ENCODE measurements at regions not wholly inside any gene's neighbourhood (a gene's known extent, or its start where the extent isn't known, plus 50 kb on each side); places are given as distances from the start of the nearest gene placed in this dataset.

DNA sequence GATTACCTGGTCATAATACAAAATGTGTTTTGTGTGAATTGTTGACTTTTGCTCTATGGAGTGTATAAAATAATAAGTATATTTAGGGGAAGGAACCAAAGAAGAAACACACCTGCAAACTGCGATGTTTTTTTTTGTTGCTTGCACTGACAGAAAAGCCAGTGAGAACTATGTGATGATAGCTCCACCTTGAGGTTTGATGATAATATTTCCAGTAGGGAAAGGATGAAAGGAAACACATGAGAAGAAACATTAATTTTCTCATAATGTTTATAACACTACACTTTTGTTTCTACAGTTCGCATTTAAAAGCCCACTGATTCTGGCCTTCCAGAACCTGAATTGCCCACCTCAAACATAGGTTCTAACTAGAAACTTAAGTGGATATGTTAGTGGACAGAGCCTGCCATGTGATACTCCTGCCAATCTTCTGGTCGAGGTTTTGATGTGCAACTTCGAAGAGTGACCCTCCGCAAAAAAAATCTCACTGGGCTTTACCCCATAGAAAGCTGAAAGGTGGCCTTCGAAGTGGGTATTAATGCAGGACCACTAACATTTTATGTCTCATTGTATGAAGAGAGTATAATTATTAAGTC is 476.4 kb upstream of the SPHKAP start:
- Histone ChIP-seq H3K9me3 (no peaks in the 10 kb centered on the region), H3K36me3 (no peaks in the 10 kb centered on the region), H3K27ac (no peak overlapping the region), H3K4me3 (no peak overlapping the region), H3K4me1 (peaks cover 0 to 14% (median 0%) of the 10 kb centered on the region in 4 donors), H3K27me3 (no peaks in the 10 kb centered on the region)
- 38% methylated on average over 6 of the region's 6 CpGs for WGBS (ENCODE audit: insufficient coverage, low coverage, low lambda C conversion rate, missing lambda C conversion rate)
- TF ChIP-seq, protein P1, sequence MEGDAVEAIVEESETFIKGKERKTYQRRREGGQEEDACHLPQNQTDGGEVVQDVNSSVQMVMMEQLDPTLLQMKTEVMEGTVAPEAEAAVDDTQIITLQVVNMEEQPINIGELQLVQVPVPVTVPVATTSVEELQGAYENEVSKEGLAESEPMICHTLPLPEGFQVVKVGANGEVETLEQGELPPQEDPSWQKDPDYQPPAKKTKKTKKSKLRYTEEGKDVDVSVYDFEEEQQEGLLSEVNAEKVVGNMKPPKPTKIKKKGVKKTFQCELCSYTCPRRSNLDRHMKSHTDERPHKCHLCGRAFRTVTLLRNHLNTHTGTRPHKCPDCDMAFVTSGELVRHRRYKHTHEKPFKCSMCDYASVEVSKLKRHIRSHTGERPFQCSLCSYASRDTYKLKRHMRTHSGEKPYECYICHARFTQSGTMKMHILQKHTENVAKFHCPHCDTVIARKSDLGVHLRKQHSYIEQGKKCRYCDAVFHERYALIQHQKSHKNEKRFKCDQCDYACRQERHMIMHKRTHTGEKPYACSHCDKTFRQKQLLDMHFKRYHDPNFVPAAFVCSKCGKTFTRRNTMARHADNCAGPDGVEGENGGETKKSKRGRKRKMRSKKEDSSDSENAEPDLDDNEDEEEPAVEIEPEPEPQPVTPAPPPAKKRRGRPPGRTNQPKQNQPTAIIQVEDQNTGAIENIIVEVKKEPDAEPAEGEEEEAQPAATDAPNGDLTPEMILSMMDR (IDR thresholded peaks at IDR 0.05) = peak; percentile 45 to 59 (median 54)
- TF ChIP-seq POLR2A (IDR thresholded peaks at IDR 0.05) = no peak
- ATAC-seq (peak; percentile 45 to 68 (median 63)), DNase-seq (no peak)
- intact Hi-C loops (cut with DNase I) = no loop called here

DNA sequence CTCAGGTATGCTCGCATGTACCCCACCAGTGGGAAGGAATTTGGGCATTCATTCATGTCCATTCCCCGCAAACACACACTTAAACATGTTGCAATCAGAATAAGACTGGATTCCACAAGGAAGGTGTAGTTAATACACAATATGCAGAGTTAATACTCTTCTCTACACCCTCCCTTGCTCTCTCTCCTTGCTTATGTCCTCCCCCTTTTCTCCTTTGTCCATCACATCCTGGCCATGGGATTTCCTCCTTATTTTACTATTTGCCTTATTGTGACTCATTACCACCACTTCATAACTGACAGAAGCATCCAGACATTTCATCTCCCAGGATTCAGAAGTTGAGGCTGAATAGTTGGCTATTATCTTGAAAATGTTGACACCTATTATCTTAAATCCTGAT is 473.8 kb upstream of the SPHKAP start:
- no peak overlapping the region for H3K27ac ChIP-seq
- H3K36me3 ChIP-seq = no peaks in the 10 kb centered on the region
- H3K4me1 ChIP-seq = peaks cover 0 to 14% (median 0%) of the 10 kb centered on the region in 4 donors
- H3K9me3 ChIP-seq = no peaks in the 10 kb centered on the region
- H3K27me3 ChIP-seq = no peaks in the 10 kb centered on the region
- TF ChIP-seq, protein P1 (IDR thresholded peaks at IDR 0.05) = no peak
- TF ChIP-seq POLR2A (IDR thresholded peaks at IDR 0.05) = no peak
- no peak for DNase-seq
- intact Hi-C loops (cut with DNase I) = no loop called here
- no peak overlapping the region for H3K4me3 ChIP-seq
- ATAC-seq = no peak
- no CpG with 5 or more reads among the region's 2 CpGs for WGBS (ENCODE audit: insufficient coverage, low coverage, low lambda C conversion rate, missing lambda C conversion rate)

DNA sequence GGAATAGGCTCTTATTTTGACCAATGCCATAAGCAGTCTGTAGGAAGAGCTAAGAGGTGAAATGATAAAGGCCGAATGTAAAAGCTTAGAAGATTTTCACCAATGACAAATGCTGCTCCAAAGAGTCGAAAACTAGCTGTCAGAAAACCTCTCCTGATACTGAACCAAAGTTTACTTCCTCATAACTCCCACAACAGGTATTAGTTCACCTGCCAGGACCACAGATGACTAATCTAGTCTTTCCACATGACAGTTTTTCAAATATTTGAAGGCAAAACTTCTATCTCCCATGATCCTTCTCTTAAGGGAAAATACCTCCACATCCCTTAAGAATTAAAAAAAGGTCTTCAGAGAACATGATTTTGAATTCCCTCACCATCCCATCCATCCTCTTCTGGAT is 473.2 kb upstream of the SPHKAP start:
- peak in 1 of 4 donors; percentile 72 for ATAC-seq
- Histone ChIP-seq H3K36me3 (no peaks in the 10 kb centered on the region), H3K27me3 (no peaks in the 10 kb centered on the region), H3K9me3 (no peaks in the 10 kb centered on the region), H3K27ac (no peak overlapping the region), H3K4me1 (peaks cover 0 to 14% (median 0%) of the 10 kb centered on the region in 4 donors), H3K4me3 (no peak overlapping the region)
- intact Hi-C loops (cut with DNase I) = no loop called here
- DNase-seq = no peak
- TF ChIP-seq, protein P1 (IDR thresholded peaks at IDR 0.05) = no peak
- no peak for TF ChIP-seq POLR2A (IDR thresholded peaks at IDR 0.05)
- 73% methylated on average over 2 of the region's 2 CpGs for WGBS (ENCODE audit: insufficient coverage, low coverage, low lambda C conversion rate, missing lambda C conversion rate)

DNA sequence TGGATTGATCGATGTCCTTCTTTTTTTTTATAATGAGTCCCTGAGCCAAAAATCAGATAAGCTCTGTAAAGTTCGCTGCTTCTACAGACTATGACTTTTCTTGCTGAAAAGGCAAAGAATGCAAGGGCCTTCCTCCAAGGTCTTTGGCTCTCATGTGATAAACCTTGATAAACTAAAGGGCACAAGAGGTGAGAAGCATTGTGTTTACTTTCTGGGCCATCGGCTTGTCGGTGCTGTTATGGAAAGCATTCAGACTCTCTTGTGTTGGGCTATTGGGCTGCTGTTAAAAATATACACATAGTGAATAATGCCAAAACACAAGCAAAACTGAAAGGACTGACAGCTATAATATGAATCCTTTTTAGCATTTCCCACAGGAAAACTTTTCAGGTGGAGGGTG is 472.4 kb upstream of the SPHKAP start:
- Histone ChIP-seq H3K27ac (no peak overlapping the region), H3K27me3 (no peaks in the 10 kb centered on the region), H3K9me3 (no peaks in the 10 kb centered on the region), H3K4me1 (peaks cover 0 to 14% (median 0%) of the 10 kb centered on the region in 4 donors), H3K36me3 (no peaks in the 10 kb centered on the region), H3K4me3 (no peak overlapping the region)
- no peak for DNase-seq
- 22% methylated on average over 4 of the region's 4 CpGs for WGBS (ENCODE audit: insufficient coverage, low coverage, low lambda C conversion rate, missing lambda C conversion rate)
- TF ChIP-seq POLR2A (IDR thresholded peaks at IDR 0.05) = no peak
- TF ChIP-seq, protein P1 (IDR thresholded peaks at IDR 0.05) = no peak
- intact Hi-C loops (cut with DNase I) = no loop called here
- ATAC-seq = peak in 2 of 4 donors; percentile 34 to 39

Data from right lobe of liver (tissue), 6 donors.